HG03280 (cell line): ENCODE measurements at regions not wholly inside any gene's neighbourhood (a gene's known extent, or its start where the extent isn't known, plus 50 kb on each side); places are given as distances from the start of the nearest gene placed in this dataset.
"Not testable (repeated sequence)": the region's sequence is repeated elsewhere in the genome, so short reads cannot be mapped to it uniquely, and the experiment has no call there.

Source experiments
- ATAC-seq: cut with Tn5 transposase; IDR thresholded peaks from one replicate; pipeline ENCODE4 v1.9.1; 2021; ENCODE audit warnings: mild to moderate bottlenecking, moderate library complexity; ENCODE audit not compliant: unreplicated experiment

GRCh38 chr10:21034770-21035169 lies 137.7 kb upstream of the NEBL start:
- not testable (repeated sequence) for ATAC-seq

DNA sequence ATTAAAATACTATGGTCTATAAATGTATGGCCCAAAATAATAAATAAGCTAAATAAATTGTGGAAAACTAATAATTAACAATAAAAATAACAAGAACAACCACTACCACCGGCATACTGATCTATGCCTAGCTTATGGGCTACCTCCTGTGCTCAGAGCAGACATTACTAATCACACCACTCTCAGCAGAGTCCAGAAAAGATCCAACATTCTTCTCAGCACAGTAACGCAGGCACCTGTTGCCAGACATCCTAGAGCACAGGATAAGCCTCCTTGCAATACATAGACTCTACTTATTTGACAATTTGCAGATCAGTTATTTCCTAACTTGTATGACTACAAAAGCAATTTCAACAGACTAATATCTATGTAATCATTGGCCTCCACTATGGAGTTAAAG lies 137.1 kb upstream of the NEBL start:
- no peak for ATAC-seq

DNA sequence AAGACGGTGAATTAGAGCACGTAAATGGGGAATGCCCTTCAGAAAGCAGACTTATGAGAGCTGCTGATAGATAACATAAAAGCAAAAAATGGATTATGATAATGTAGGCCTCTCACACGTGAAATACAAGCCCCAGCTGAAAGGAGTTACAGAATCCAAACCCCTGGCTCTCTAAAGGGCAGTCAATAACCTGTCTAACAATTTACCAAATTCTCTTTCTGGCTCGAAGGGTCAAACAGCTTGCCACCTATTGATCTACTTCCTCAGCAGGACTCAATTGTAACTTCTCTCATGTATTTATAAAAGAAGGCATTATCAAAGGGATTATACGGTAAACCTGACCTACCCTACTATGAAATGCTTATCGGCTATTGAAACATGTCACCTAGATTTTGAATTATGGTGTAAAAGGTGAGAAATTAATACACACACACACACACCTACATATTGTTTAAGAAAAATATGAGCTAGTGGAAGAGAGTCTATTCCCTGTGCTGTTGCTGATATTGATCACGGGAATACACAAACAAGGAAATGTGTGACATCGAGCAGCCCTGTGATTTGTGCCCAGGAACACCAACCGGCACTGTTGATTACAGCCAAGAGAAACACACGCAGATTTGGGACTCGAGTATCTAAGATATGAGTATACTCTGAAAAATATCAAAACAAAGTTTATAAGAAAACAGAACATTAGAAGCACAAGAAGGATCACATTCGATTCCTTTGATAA lies 135.6 kb upstream of the NEBL start:
- no peak for ATAC-seq

- ATAC-seq = no peak
These were observed 134.2 kb upstream of the NEBL start for GRCh38 chr10:21031232-21031795.

DNA sequence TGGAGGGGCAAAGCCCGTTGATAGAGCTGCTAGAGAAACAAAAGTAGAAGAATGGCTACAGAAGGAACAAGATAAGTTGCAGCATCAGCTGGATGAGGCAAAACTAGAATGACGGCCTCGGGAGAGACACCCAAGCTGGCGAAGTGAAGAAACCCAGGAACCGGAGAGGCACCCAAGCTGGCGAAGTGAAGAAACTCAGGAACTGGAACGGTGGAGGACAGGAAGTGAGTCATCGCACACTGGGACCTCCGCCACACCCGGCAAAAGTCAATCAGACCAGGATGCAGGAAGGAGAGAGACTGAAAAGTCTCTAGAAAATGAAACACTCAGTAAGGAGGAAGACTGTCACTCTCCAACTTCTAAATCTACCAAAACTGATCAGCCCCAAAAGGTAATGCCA lies 133.0 kb upstream of the NEBL start:
- no peak for ATAC-seq

- no peak for ATAC-seq
These were observed 125.7 kb upstream of the NEBL start for GRCh38 chr10:21022821-21023220.

- ATAC-seq = no peak
These were observed 124.9 kb upstream of the NEBL start for GRCh38 chr10:21021843-21022594.

- ATAC-seq = no peak
These were observed 124.1 kb upstream of the NEBL start for GRCh38 chr10:21021231-21021630.

DNA sequence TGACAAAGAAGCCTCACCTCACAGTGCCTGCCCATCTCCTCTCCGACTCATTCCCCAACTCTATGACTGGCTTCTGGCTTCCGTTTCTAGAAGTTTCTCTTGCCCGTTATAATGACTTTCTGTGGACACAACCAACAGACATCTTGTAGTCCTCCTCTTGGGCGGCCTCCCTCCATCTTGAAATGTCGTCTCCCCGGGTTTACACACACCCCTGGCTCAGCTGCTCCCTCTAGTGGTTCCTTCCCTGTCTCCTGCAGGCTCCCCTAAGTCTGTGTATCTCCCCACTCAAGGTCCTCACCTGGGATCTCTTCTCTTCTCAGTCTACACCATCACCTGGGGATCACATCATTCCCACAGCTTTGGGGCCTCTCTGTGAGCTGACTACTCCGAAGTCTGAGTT lies 123.4 kb upstream of the NEBL start:
- peak; percentile 77 for ATAC-seq

GRCh38 chr10:21019436-21019835 lies 122.3 kb upstream of the NEBL start:
- ATAC-seq = no peak

- ATAC-seq = no peak
These were observed 118.7 kb upstream of the NEBL start for GRCh38 chr10:21015851-21016250.

GRCh38 chr10:21014141-21014540 lies 117.0 kb upstream of the NEBL start:
- no peak for ATAC-seq

DNA sequence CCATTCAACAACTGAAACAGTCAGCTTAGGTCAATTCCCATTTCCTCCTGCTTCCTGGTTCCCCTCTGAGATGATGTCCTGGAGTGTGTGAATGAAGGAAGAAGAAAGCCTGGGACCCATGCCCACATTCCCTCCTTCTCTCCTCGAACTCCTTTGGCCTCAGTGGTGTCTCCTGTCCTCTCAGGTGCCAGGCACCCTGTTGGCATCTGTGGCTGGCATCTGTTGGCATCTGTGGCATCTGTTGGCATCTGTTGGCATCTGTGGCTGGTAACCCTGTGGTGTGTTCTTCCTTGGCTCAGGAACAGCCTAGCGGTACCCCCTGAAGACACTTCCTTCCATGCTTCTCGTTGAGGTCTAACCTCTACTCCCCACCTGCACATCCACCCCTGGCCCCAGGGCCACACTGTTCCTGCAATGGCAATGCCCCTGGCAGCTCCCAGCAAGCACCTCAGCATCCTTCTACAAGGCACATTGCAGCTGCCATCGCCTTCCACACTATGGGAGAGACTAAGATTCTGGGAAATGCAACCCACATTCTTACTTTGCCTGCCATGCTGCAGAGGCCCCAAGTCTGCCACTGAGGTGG lies 114.4 kb upstream of the NEBL start:
- ATAC-seq = no peak

- ATAC-seq = no peak
These were observed 113.5 kb upstream of the NEBL start for GRCh38 chr10:21010615-21011014.

DNA sequence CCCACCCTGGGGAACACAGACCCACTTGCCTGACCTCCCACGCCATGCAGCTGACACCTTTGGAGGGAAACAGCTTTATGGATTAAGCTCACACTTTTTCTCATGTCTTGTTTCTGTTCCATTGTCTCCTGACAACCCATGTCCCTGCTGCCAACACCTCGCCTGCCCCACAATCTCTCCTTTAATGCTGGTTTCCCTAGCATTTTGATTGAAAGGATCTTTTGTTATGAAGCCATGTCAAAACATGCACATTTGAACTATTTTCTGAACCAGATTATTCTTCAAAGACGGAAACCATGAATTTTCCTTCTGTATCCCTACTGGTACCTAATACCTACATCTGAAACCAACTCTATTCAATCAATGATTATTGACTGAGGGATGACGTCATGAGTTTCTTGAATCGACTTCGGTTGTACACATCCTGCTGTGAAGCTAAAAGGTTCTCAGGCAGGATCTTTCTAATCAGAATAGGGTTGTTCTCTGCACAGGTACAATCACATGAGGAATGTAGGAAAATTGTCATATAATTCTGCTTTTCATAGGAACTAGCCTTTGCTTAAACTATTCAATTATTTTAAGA lies 106.2 kb upstream of the NEBL start:
- ATAC-seq = no peak

GRCh38 chr10:21002091-21002878 lies 105.2 kb upstream of the NEBL start:
- ATAC-seq = no peak

DNA sequence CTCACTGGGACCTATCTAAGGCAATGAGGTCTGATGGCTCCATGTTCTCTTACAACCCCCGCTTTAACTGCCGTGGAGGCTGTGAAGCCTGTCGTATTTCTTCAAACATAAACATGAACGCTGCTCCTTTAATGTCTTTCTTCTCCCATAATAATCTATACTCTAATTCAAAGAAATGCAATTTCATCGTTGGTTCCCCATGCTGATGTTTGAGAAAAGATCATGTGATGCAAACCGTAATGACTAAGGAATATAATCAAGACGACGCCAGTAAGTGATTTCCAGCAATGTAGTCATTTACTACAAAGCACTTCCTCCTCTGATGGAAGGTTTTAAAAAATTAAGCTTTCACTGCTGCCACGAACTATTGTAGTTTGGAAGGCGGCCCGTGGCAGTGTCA lies 102.6 kb upstream of the NEBL start:
- ATAC-seq = no peak

DNA sequence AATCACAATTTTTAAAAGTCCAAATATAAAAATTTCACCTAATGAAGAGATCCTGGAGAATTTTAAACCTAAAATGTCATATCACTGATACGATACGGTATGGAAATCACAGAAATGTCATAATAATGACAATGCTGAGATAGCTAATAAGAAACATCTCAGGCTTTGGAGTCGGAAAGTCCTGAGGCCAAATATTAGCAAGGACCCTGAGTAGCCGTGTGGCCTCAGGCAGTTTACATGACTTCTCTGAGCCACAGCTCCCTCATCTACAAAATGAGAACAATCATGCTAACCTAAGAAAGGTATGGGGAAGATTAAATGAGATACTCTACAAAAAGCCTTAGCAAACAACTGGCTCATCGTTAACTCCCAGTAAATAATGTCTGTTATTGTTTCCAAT lies 100.9 kb upstream of the NEBL start:
- no peak for ATAC-seq

GRCh38 chr10:20995123-20995987 lies 98.2 kb upstream of the NEBL start:
- ATAC-seq = no peak
